Testis (tissue), 2 donors: ENCODE measurements at regions not wholly inside any gene's neighbourhood (a gene's known extent, or its start where the extent isn't known, plus 50 kb on each side); places are given as distances from the start of the nearest gene placed in this dataset.

Experiments used
- CTCF ChIP-seq, 3 experiments: fragments of 450-650 bp in 2 of 3; fragments of 200-600 bp in 1 of 3; sonication (generic) in 1 of 3; IDR thresholded peaks; one replicate each; pipeline ENCODE4 v1.5.1; 2016 to 2019; ENCODE audit warnings: antibody characterized with exemption in 3 of 3, mild to moderate bottlenecking in 2 of 3, moderate library complexity in 1 of 3
- POLR2A ChIP-seq: fragments of 450-650 bp; IDR thresholded peaks from one replicate; pipeline ENCODE4 v1.6.1; 2017; ENCODE audit warnings: antibody characterized with exemption, mild to moderate bottlenecking, moderate library complexity

- TF ChIP-seq CTCF (IDR thresholded peaks at IDR 0.05) (no peak), POLR2A (no peak)
Observed at GRCh38 chr2:7523481-7524120, 606.4 kb downstream of the RNF144A start.
